ACC112 (cell line): ENCODE measurements at regions not wholly inside any gene's neighbourhood (a gene's known extent, or its start where the extent isn't known, plus 50 kb on each side); places are given as distances from the start of the nearest gene placed in this dataset.

ENCODE experiments used
- H2AFZ ChIP-seq: fragments of 200-600 bp; sonication (generic); one replicate; pipeline ENCODE4 v1.6.0; 2017; ENCODE audit warnings: antibody characterized with exemption, low read length; ENCODE audit not compliant: unreplicated experiment
- H3K27ac ChIP-seq: fragments of 200-600 bp; sonication (generic); 2 replicates; pipeline ENCODE4 v1.5.1; 2014; ENCODE audit warnings: low read depth, mild to moderate bottlenecking, antibody characterized with exemption, low read length, moderate library complexity
- H3K27me3 ChIP-seq: fragments of 200-600 bp; sonication (generic); 2 replicates; pipeline ENCODE4 v1.6.1; 2014; ENCODE audit warnings: mild to moderate bottlenecking, antibody characterized with exemption, low read length, moderate library complexity, mixed read lengths; ENCODE audit not compliant: insufficient read depth
- H3K36me3 ChIP-seq: fragments of 200-600 bp; sonication (generic); 2 replicates; pipeline ENCODE4 v1.6.1; 2016; ENCODE audit warnings: mild to moderate bottlenecking, antibody characterized with exemption, low read length, moderate library complexity, mixed read lengths; ENCODE audit not compliant: insufficient read depth
- H3K4me1 ChIP-seq: fragments of 200-600 bp; sonication (generic); one replicate; pipeline ENCODE4 v1.6.1; 2016; ENCODE audit warnings: low read length, mixed read lengths; ENCODE audit not compliant: insufficient read depth, unreplicated experiment, control insufficient read depth
- H3K4me3 ChIP-seq: fragments of 200-600 bp; sonication (generic); 2 replicates; pipeline ENCODE4 v1.5.1; 2014; ENCODE audit warnings: mild to moderate bottlenecking, low read depth, low read length
- H3K79me2 ChIP-seq: fragments of 200-600 bp; sonication (generic); one replicate; pipeline ENCODE4 v1.6.0; 2016; ENCODE audit warnings: low read length; ENCODE audit not compliant: control insufficient read depth, unreplicated experiment, insufficient read depth

DNA sequence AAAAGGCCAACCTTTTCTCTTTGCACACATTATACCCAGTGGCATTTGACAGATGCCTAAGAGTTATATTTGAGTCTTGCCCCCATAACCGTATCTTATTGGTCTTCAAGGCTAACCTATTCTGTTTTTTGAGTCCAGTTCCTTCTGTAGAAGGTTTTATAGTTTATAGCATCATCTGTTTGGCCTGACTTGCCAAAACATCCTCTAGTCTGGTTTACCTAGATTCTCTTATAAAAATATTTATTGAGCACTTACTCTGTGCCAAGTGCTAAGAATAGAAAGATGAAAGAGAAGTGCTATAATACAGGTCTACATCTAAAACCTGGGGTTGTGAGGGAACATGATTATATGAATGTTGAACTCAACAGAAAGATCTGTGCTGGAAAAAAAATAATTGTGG is 55.9 kb upstream of the PIP4K2A start:
- H3K4me3 ChIP-seq = no peak overlapping the region
- H3K79me2 ChIP-seq = no peaks in the 10 kb centered on the region
- no peaks in the 10 kb centered on the region for H3K36me3 ChIP-seq
- no peak overlapping the region for H3K27ac ChIP-seq
- H3K4me1 ChIP-seq = no peaks in the 10 kb centered on the region
- H2AFZ ChIP-seq = no peak overlapping the region
- H3K27me3 ChIP-seq = no peaks in the 10 kb centered on the region

DNA sequence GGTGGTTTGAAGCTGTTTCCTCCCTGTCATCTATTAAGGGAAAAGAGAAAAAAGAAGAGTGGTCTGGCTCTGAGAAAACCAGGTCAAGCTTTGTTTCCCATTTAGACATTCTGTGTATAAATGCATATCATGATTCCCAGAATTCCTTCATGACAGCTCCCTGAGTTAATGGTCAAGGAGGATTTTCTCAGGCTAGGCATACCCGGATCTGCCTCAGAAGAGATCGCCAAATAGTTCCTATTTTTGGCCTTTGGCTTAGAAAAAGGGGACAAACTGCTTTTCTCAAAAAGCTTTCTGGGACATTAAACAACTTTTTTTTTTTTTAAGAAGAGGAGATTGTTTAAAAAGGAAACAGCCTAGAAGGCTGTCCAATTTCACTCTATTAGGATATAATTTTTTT is 53.5 kb upstream of the PIP4K2A start:
- H3K27ac ChIP-seq = no peak overlapping the region
- H2AFZ ChIP-seq = no peak overlapping the region
- H3K4me1 ChIP-seq = no peaks in the 10 kb centered on the region
- H3K79me2 ChIP-seq = no peaks in the 10 kb centered on the region
- no peaks in the 10 kb centered on the region for H3K27me3 ChIP-seq
- H3K36me3 ChIP-seq = no peaks in the 10 kb centered on the region
- no peak overlapping the region for H3K4me3 ChIP-seq

DNA sequence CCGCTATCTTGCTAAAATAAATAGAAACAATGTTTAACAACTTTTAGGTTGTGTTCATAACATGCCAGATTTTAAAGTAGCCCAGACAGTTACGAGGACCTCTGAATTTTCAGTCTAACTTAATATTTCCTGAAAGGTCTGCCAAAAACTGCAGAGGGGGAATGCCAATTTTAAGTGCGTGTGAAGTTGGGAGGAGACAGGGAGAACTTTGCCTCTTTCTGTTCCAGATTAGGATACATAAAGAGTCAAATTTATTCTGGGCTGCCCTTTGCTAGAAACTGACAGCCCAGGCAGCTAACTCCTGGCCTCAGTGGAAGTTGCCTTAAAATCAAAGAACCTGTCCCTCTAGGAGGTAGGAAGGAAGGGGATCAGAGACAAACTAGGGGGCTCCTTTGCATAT is 52.3 kb upstream of the PIP4K2A start:
- H3K79me2 ChIP-seq = no peaks in the 10 kb centered on the region
- H3K36me3 ChIP-seq = no peaks in the 10 kb centered on the region
- H3K27me3 ChIP-seq = no peaks in the 10 kb centered on the region
- H3K4me3 ChIP-seq = no peak overlapping the region
- no peak overlapping the region for H2AFZ ChIP-seq
- H3K27ac ChIP-seq = no peak overlapping the region
- H3K4me1 ChIP-seq = no peaks in the 10 kb centered on the region

DNA sequence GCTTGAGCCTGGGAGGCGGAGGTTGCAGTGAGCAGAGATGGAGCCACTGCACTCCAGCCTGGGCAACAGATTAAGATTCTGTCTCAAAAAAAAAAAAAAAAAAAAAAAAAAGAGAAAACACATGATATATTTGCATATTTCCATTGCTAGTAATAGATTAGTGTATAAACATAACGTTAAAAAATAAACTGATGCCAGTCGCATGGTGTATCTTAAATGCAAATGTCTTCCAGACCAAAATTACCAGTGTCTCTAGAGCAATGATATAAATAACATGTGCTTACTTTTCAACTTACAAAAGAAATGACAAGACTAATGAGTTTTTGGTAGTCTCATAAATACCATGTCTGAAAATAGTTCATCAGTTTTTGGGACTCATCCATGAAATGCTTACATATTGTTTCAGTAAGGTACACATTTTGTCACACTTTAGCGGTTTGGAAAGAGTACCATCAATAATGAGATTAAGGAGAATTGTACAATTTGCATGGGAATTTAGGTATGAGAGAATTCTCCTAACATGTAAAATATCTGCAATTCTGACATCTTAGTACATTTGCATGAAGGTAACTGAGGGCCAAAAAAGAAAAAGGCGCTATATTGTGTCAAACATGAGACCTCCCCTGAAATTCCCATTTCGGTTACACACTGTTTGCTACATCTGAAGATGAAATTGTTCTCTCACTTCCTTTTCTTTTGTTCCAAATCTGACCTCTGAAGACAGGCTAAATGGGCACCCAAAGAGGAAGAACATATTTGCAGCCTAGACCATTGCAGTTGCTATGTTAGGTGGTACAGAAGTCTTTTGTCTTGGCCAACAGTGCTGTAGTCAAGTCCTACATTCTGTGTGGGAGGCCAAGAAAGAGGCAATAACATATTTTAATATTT is 51.5 kb upstream of the PIP4K2A start:
- Histone ChIP-seq H3K27me3 (no peaks in the 10 kb centered on the region), H3K4me1 (no peaks in the 10 kb centered on the region), H2AFZ (no peak overlapping the region), H3K79me2 (no peaks in the 10 kb centered on the region), H3K27ac (no peak overlapping the region), H3K4me3 (no peak overlapping the region), H3K36me3 (no peaks in the 10 kb centered on the region)

DNA sequence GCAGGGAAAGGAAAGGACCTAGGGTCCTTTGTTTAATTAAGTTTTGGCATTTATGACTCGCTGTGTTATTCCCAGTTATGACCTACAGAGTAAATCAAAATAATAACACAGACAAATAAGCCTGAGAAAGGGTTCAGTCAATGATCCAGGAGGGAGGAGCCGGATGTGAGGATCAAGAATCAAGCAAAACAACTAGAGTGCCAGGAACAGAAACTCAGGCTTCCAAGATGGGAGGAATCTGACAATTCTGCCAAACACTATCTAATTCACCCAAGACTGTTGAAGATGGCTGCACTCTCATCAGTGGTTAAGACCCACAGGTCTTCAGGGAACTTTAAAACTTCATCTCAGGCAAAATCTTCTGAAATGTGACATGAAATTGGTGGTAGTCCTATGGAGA is 50.3 kb upstream of the PIP4K2A start:
- H3K4me3 ChIP-seq = no peak overlapping the region
- no peak overlapping the region for H2AFZ ChIP-seq
- H3K27me3 ChIP-seq = no peaks in the 10 kb centered on the region
- no peaks in the 10 kb centered on the region for H3K79me2 ChIP-seq
- H3K36me3 ChIP-seq = no peaks in the 10 kb centered on the region
- H3K27ac ChIP-seq = no peak overlapping the region
- H3K4me1 ChIP-seq = no peaks in the 10 kb centered on the region
